Astrocyte (in vitro differentiated cells and primary cell): ENCODE measurements at regions not wholly inside any gene's neighbourhood (a gene's known extent, or its start where the extent isn't known, plus 50 kb on each side); places are given as distances from the start of the nearest gene placed in this dataset.

Source experiments
- DNase-seq: peaks from one replicate; pipeline ENCODE4 v3.0.0-alpha.2; 2010; ENCODE audit warnings: low read depth
- FAIRE-seq: peaks from 2 replicates; lab custom pipeline; 2011; peaks lifted over from hg19 to GRCh38; lab: Jason Lieb, UNC
- H2AFZ ChIP-seq: 2 replicates; pipeline ENCODE4 v1.6.0; 2012; ENCODE audit warnings: low read depth, low read length, inconsistent platforms
- H3K27ac ChIP-seq: 2 replicates; pipeline ENCODE4 v1.5.1; 2011; ENCODE audit warnings: low read depth, low read length, inconsistent platforms
- H3K27me3 ChIP-seq: 2 replicates; pipeline ENCODE4 v1.6.0; 2011; ENCODE audit warnings: low read length, inconsistent platforms; ENCODE audit not compliant: insufficient read depth
- H3K36me3 ChIP-seq: 2 replicates; pipeline ENCODE4 v1.5.1; 2011; ENCODE audit warnings: low read length, inconsistent platforms; ENCODE audit not compliant: insufficient read depth
- H3K4me1 ChIP-seq: 2 replicates; pipeline ENCODE4 v1.5.1; 2011; ENCODE audit warnings: low read length, inconsistent platforms; ENCODE audit not compliant: insufficient read depth
- H3K4me2 ChIP-seq: 2 replicates; pipeline ENCODE4 v1.6.0; 2012; ENCODE audit warnings: low read length, inconsistent platforms
- H3K4me3 ChIP-seq: 2 replicates; pipeline ENCODE4 v1.5.1; 2011; ENCODE audit warnings: low read depth, mild to moderate bottlenecking, low read length, inconsistent platforms; ENCODE audit not compliant: insufficient read depth
- H3K79me2 ChIP-seq: 2 replicates; pipeline ENCODE4 v1.6.0; 2012; ENCODE audit warnings: mild to moderate bottlenecking, low read length, inconsistent platforms; ENCODE audit not compliant: insufficient read depth
- H3K9ac ChIP-seq: 2 replicates; pipeline ENCODE4 v1.6.0; 2012; ENCODE audit warnings: mild to moderate bottlenecking, low read length, inconsistent platforms
- H3K9me3 ChIP-seq: 2 replicates; pipeline ENCODE4 v1.5.1; 2012; ENCODE audit warnings: low read depth, mild to moderate bottlenecking, low read length, inconsistent platforms; ENCODE audit not compliant: insufficient read depth
- H4K20me1 ChIP-seq: 2 replicates; pipeline ENCODE4 v1.6.0; 2012; ENCODE audit warnings: low read length, inconsistent platforms; ENCODE audit not compliant: insufficient read depth
- H3K27ac Mint-ChIP-seq: one replicate; pipeline ENCODE4 v1.8.0; 2021; ENCODE audit warnings: mild to moderate bottlenecking, mixed read lengths; ENCODE audit not compliant: unreplicated experiment
- H3K27me3 Mint-ChIP-seq: one replicate; pipeline ENCODE4 v1.8.0; 2021; ENCODE audit warnings: low read depth, mixed read lengths; ENCODE audit not compliant: unreplicated experiment
- H3K36me3 Mint-ChIP-seq: one replicate; pipeline ENCODE4 v1.8.0; 2021; ENCODE audit warnings: low read depth, mixed read lengths; ENCODE audit not compliant: unreplicated experiment
- H3K4me1 Mint-ChIP-seq: one replicate; pipeline ENCODE4 v1.8.0; 2021; ENCODE audit warnings: low read depth, mixed read lengths; ENCODE audit not compliant: unreplicated experiment
- H3K4me3 Mint-ChIP-seq: one replicate; pipeline ENCODE4 v1.8.0; 2021; ENCODE audit warnings: mild to moderate bottlenecking, moderate library complexity, mixed read lengths; ENCODE audit not compliant: unreplicated experiment
- H3K9me3 Mint-ChIP-seq: one replicate; pipeline ENCODE4 v1.8.0; 2021; ENCODE audit warnings: mild to moderate bottlenecking, mixed read lengths; ENCODE audit not compliant: unreplicated experiment
- CTCF ChIP-seq: IDR thresholded peaks from 2 replicates; pipeline ENCODE4 v1.5.1; 2011; ENCODE audit warnings: low read depth, mild to moderate bottlenecking, inconsistent platforms, low read length, moderate library complexity; ENCODE audit not compliant: insufficient read depth
- EZH2 ChIP-seq: IDR thresholded peaks from 2 replicates; pipeline ENCODE4 v1.6.1; 2012; ENCODE audit warnings: mild to moderate bottlenecking, low read length, inconsistent platforms; ENCODE audit not compliant: insufficient read depth

DNA sequence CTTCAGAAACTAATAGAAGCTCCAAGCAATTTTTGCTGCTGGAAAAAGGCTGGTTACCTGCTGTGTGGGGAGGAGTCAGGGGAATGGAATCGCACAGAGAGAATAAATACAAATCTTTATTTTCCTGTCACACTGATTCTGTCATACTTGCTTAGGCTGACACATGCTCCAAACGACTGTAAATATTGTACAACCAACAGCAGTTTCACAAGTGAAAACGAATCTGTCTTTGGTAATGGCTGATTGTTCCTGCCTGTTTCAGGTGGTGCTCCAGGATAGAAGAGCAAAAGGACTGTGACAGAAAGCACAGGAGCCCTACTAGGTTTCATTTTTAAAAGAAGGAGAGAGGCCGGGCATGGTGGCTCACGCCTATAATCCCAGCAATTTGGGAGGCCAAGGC, 125.5 kb upstream of the DCLK2 start:
- no peaks in the 10 kb centered on the region for H3K4me1 Mint-ChIP-seq
- Histone ChIP-seq H2AFZ (no peak overlapping the region), H4K20me1 (no peaks in the 10 kb centered on the region), H3K79me2 (no peaks in the 10 kb centered on the region), H3K4me1 (no peaks in the 10 kb centered on the region), H3K27ac (no peak overlapping the region), H3K36me3 (no peaks in the 10 kb centered on the region), H3K4me2 (no peak overlapping the region), H3K27me3 (no peaks in the 10 kb centered on the region), H3K4me3 (no peak overlapping the region), H3K9me3 (no peaks in the 10 kb centered on the region), H3K9ac (no peak overlapping the region)
- TF ChIP-seq EZH2 (no peak), CTCF (no peak)
- H3K27me3 Mint-ChIP-seq, result peaks cover 4% of the 10 kb centered on the region
- H3K4me3 Mint-ChIP-seq, result no peak overlapping the region
- no peak overlapping the region for H3K27ac Mint-ChIP-seq
- DNase-seq, result no peak
- FAIRE-seq, result no peak
- no peaks in the 10 kb centered on the region for H3K9me3 Mint-ChIP-seq
- no peaks in the 10 kb centered on the region for H3K36me3 Mint-ChIP-seq

GRCh38 chr4:149955780-149956390, 122.4 kb upstream of the DCLK2 start:
- no peaks in the 10 kb centered on the region for H4K20me1 ChIP-seq
- no peaks in the 10 kb centered on the region for H3K9me3 Mint-ChIP-seq
- FAIRE-seq, result no peak
- H3K4me3 Mint-ChIP-seq, result no peak overlapping the region
- H3K4me1 ChIP-seq, result no peaks in the 10 kb centered on the region
- no peaks in the 10 kb centered on the region for H3K27me3 ChIP-seq
- H3K27me3 Mint-ChIP-seq, result peaks cover 4% of the 10 kb centered on the region
- H3K36me3 Mint-ChIP-seq, result no peaks in the 10 kb centered on the region
- TF ChIP-seq EZH2, result no peak
- TF ChIP-seq CTCF, result no peak
- H3K27ac Mint-ChIP-seq, result no peak overlapping the region
- H3K4me1 Mint-ChIP-seq, result no peaks in the 10 kb centered on the region
- no peaks in the 10 kb centered on the region for H3K9me3 ChIP-seq
- no peaks in the 10 kb centered on the region for H3K36me3 ChIP-seq
- no peak overlapping the region for H3K9ac ChIP-seq
- H2AFZ ChIP-seq, result no peak overlapping the region
- no peak overlapping the region for H3K27ac ChIP-seq
- H3K4me2 ChIP-seq, result no peak overlapping the region
- H3K4me3 ChIP-seq, result no peak overlapping the region
- no peaks in the 10 kb centered on the region for H3K79me2 ChIP-seq
- no peak for DNase-seq

DNA sequence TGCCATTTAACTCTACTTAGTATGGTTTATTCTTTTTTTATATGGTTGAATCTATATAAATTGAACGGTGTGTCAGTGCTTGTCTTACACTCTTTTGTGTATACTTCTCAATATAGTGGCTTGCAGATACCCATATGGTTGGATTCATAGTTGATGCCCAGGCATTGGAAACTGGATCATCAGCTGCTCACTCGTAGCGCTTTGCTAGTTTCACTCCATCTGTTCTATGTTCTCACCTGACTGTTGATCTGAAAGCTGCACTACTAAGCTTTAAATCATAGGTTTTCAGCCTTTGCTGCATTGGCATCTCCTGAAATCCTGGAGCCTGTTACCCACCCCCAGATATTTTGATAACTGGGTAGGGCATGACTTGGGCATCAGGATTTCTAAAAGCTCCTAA, 121.6 kb upstream of the DCLK2 start:
- H3K9me3 ChIP-seq, result no peaks in the 10 kb centered on the region
- peaks cover under 1% of the 10 kb centered on the region for H3K4me1 ChIP-seq
- no peak overlapping the region for H3K9ac ChIP-seq
- no peak for TF ChIP-seq CTCF
- TF ChIP-seq EZH2, result no peak
- no peak for DNase-seq
- H3K4me2 ChIP-seq, result no peak overlapping the region
- H3K4me1 Mint-ChIP-seq, result peaks cover 1% of the 10 kb centered on the region
- no peak for FAIRE-seq
- no peaks in the 10 kb centered on the region for H3K9me3 Mint-ChIP-seq
- no peaks in the 10 kb centered on the region for H3K36me3 Mint-ChIP-seq
- no peaks in the 10 kb centered on the region for H4K20me1 ChIP-seq
- H3K27me3 ChIP-seq, result no peaks in the 10 kb centered on the region
- H3K36me3 ChIP-seq, result no peaks in the 10 kb centered on the region
- H3K4me3 ChIP-seq, result no peak overlapping the region
- peaks cover 4% of the 10 kb centered on the region for H3K27me3 Mint-ChIP-seq
- H3K27ac Mint-ChIP-seq, result no peak overlapping the region
- H3K79me2 ChIP-seq, result no peaks in the 10 kb centered on the region
- no peak overlapping the region for H3K4me3 Mint-ChIP-seq
- no peak overlapping the region for H3K27ac ChIP-seq
- no peak overlapping the region for H2AFZ ChIP-seq
